Liver (tissue), 8 donors: ENCODE measurements at regions not wholly inside any gene's neighbourhood (a gene's known extent, or its start where the extent isn't known, plus 50 kb on each side); places are given as distances from the start of the nearest gene placed in this dataset.

Experiments
- DNase-seq: peaks from one replicate; pipeline ENCODE4 v3.0.0-alpha.2; 2017; ENCODE audit warnings: low spot score
- H3K27ac ChIP-seq, 2 donors: one replicate each; pipeline ENCODE4 v1.7.0; 2013; ENCODE audit warnings: inconsistent platforms in 2 of 2, low read length in 2 of 2, control low read depth in 1 of 2, low read depth in 1 of 2, mild to moderate bottlenecking in 1 of 2
- H3K27me3 ChIP-seq, 4 donors: one replicate each; pipeline versions ENCODE4 v1.6.1 to v1.7.0; 2013; ENCODE audit warnings: low read length in 3 of 4, inconsistent platforms in 1 of 4, mild to moderate bottlenecking in 1 of 4, moderate library complexity in 1 of 4; ENCODE audit not compliant: control insufficient read depth in 4 of 4, insufficient read depth in 4 of 4
- H3K36me3 ChIP-seq, 4 donors: one replicate each; pipeline versions ENCODE4 v1.6.1 to v1.7.0; 2013; ENCODE audit warnings: low read length in 3 of 4, mild to moderate bottlenecking in 3 of 4, low read depth in 1 of 4, moderate library complexity in 1 of 4; ENCODE audit not compliant: control insufficient read depth in 4 of 4, insufficient read depth in 3 of 4
- H3K4me1 ChIP-seq, 4 donors: one replicate each; pipeline versions ENCODE4 v1.6.1 to v1.7.0; 2013; ENCODE audit warnings: low read length in 3 of 4, mild to moderate bottlenecking in 3 of 4, moderate library complexity in 1 of 4; ENCODE audit not compliant: control insufficient read depth in 4 of 4, insufficient read depth in 4 of 4
- H3K4me3 ChIP-seq, 3 donors: one replicate each; pipeline versions ENCODE4 v1.6.1 to v1.7.0; 2013; ENCODE audit warnings: low read length in 3 of 3, control low read depth in 1 of 3, low read depth in 1 of 3, mild to moderate bottlenecking in 1 of 3
- H3K9ac ChIP-seq, 2 donors: one replicate each; pipeline ENCODE4 v1.7.0; 2013; ENCODE audit warnings: low read length in 2 of 2, mild to moderate bottlenecking in 2 of 2, moderate library complexity in 2 of 2, control low read depth in 1 of 2, low read depth in 1 of 2
- H3K9me3 ChIP-seq, 4 donors: one replicate each; pipeline versions ENCODE4 v1.6.1 to v1.7.0; 2013; ENCODE audit warnings: low read length in 3 of 4; ENCODE audit not compliant: control insufficient read depth in 4 of 4
- ATF3 ChIP-seq: IDR thresholded peaks from 2 replicates; pipeline ENCODE4 v1.6.1; 2016; ENCODE audit warnings: antibody characterized with exemption
- CTCF ChIP-seq: fragments of 150-350 bp; IDR thresholded peaks from 2 replicates; pipeline ENCODE4 v1.5.1; 2017; ENCODE audit warnings: improper control_type of control experiment, low read depth, low read length; ENCODE audit not compliant: missing input control
- EGR1 ChIP-seq, 2 donors: IDR thresholded peaks; 2 replicates each; pipeline ENCODE4 v1.6.1; 2016 to 2018; ENCODE audit warnings: antibody characterized with exemption in 2 of 2, low read depth in 2 of 2
- FOXA1 ChIP-seq: IDR thresholded peaks from 2 replicates; pipeline ENCODE4 v1.6.1; 2016; ENCODE audit warnings: antibody characterized with exemption
- FOXA2 ChIP-seq: IDR thresholded peaks from 2 replicates; pipeline ENCODE4 v1.6.1; 2016; ENCODE audit warnings: antibody characterized with exemption
- GABPA ChIP-seq, 2 donors: IDR thresholded peaks in 1 of 2; conservative IDR thresholded peaks in 1 of 2; 2 replicates each; pipeline ENCODE4 v1.6.1; 2016; ENCODE audit warnings: antibody characterized with exemption in 2 of 2, mild to moderate bottlenecking in 1 of 2, moderate library complexity in 1 of 2
- HNF4A ChIP-seq, 2 donors: conservative IDR thresholded peaks; 2 replicates each; pipeline ENCODE4 v1.6.1; 2016; ENCODE audit warnings: antibody characterized with exemption in 2 of 2, mild to moderate bottlenecking in 2 of 2
- HNF4G ChIP-seq: IDR thresholded peaks from 2 replicates; pipeline ENCODE4 v1.6.1; 2016; ENCODE audit warnings: antibody characterized with exemption
- JUND ChIP-seq, 2 donors: IDR thresholded peaks; 2 replicates each; pipeline ENCODE4 v1.6.1; 2016; ENCODE audit warnings: antibody characterized with exemption in 2 of 2
- MAX ChIP-seq: IDR thresholded peaks from 2 replicates; pipeline ENCODE4 v1.6.1; 2016; ENCODE audit warnings: antibody characterized with exemption
- NR2F2 ChIP-seq: IDR thresholded peaks from 2 replicates; pipeline ENCODE4 v1.6.1; 2016; ENCODE audit warnings: antibody characterized with exemption
- RAD21 ChIP-seq, 2 donors: IDR thresholded peaks; 2 replicates each; pipeline ENCODE4 v1.6.1; 2016; ENCODE audit warnings: antibody characterized with exemption in 2 of 2, mild to moderate bottlenecking in 2 of 2
- REST ChIP-seq: IDR thresholded peaks from 2 replicates; pipeline ENCODE4 v1.6.1; 2016; ENCODE audit warnings: antibody characterized with exemption, mild to moderate bottlenecking
- RXRA ChIP-seq, 2 donors: IDR thresholded peaks; 2 replicates each; pipeline ENCODE4 v1.6.1; 2017 to 2018; ENCODE audit warnings: antibody characterized with exemption in 2 of 2, mild to moderate bottlenecking in 1 of 2
- SP1 ChIP-seq: IDR thresholded peaks from 2 replicates; pipeline ENCODE4 v1.6.1; 2018; ENCODE audit warnings: antibody characterized with exemption, mild to moderate bottlenecking
- TAF1 ChIP-seq: conservative IDR thresholded peaks from 2 replicates; pipeline ENCODE4 v1.6.1; 2016; ENCODE audit warnings: antibody characterized with exemption, mild to moderate bottlenecking
- YY1 ChIP-seq: IDR thresholded peaks from 2 replicates; pipeline ENCODE4 v1.6.1; 2016; ENCODE audit warnings: antibody characterized with exemption, mild to moderate bottlenecking
- ZBTB33 ChIP-seq: IDR thresholded peaks from 2 replicates; pipeline ENCODE4 v1.6.1; 2016; ENCODE audit warnings: antibody characterized with exemption
- WGBS: extraction: QIAGEN DNeasy Blood & Tissue Kit; methylation state at CpG from one replicate; pipeline ENCODE4 v1.1.7; 2013; 5-methylcytosine and 5-hydroxymethylcytosine counted together
- donor health status: healthy.
- donor health status: healthy.
- donor health status: healthy.
- donor health status: healthy.
- donor health status: healthy.

GRCh38 chr3:194272861-194273742 lies 78.0 kb downstream of the CPN2 start:
- no peak for DNase-seq
- WGBS, result 91% methylated on average over 32 of the region's 32 CpGs
- Histone ChIP-seq H3K9ac (no peak overlapping the region), H3K27ac (no peak overlapping the region), H3K27me3 (no peaks in the 10 kb centered on the region), H3K4me3 (no peak overlapping the region), H3K36me3 (no peaks in the 10 kb centered on the region), H3K4me1 (peaks cover 27 to 48% (median 35%) of the 10 kb centered on the region in 4 donors), H3K9me3 (no peaks in the 10 kb centered on the region)
- TF ChIP-seq CTCF, result no peak
- TF ChIP-seq EGR1 (IDR thresholded peaks at IDR 0.05; ENCODE audit: low read depth in 2 of 2), result no peak
- TF ChIP-seq FOXA1, result no peak
- no peak for TF ChIP-seq FOXA2
- TF ChIP-seq RAD21 (IDR thresholded peaks at IDR 0.05), result no peak
- TF ChIP-seq TAF1, result no peak
- no peak for TF ChIP-seq HNF4A (conservative IDR thresholded peaks at IDR 0.05)
- no peak for TF ChIP-seq NR2F2
- TF ChIP-seq MAX, result no peak
- no peak for TF ChIP-seq REST
- no peak for TF ChIP-seq HNF4G
- no peak for TF ChIP-seq SP1
- TF ChIP-seq ATF3, result no peak
- no peak for TF ChIP-seq RXRA (IDR thresholded peaks at IDR 0.05)
- no peak for TF ChIP-seq ZBTB33
- TF ChIP-seq JUND (IDR thresholded peaks at IDR 0.05), result no peak
- no peak for TF ChIP-seq GABPA (IDR thresholded peaks at IDR 0.05 in 1 of 2, conservative IDR thresholded peaks at IDR 0.05 in 1 of 2)
- no peak for TF ChIP-seq YY1
